Fibroblast of pulmonary artery (primary cell): ENCODE measurements at regions not wholly inside any gene's neighbourhood (a gene's known extent, or its start where the extent isn't known, plus 50 kb on each side); places are given as distances from the start of the nearest gene placed in this dataset.
A peak's percentile ranks its signal among the peaks of the same experiment; 100 is the strongest.

ENCODE experiments used
- DNase-seq: peaks from one replicate; pipeline ENCODE4 v3.0.0-alpha.2; 2010; ENCODE audit warnings: low read depth
- H3K4me3 ChIP-seq: replicated peaks from 2 replicates; pipeline ENCODE4 v1.5.1; 2011; ENCODE audit warnings: low read depth, mild to moderate bottlenecking, control low read depth, low read length, moderate library complexity
- CTCF ChIP-seq: IDR thresholded peaks from 2 replicates; pipeline ENCODE4 v1.5.1; 2011; ENCODE audit warnings: mild to moderate bottlenecking, control low read depth, low read length, inconsistent platforms; ENCODE audit errors: missing control alignments

- DNase-seq: peak; percentile 95
- H3K4me3 ChIP-seq: no peak overlapping the region
Measured at GRCh38 chr4:124334119-124334518, 378.4 kb downstream of the ANKRD50 start.

GRCh38 chr4:124337874-124338273 is 374.7 kb downstream of the ANKRD50 start:
- no peak overlapping the region for H3K4me3 ChIP-seq
- no peak for TF ChIP-seq CTCF
- DNase-seq: peak; percentile 28

More at GRCh38 chr4:124334119-124334518, 378.4 kb downstream of the ANKRD50 start:
- TF ChIP-seq CTCF: peak; percentile 62

GRCh38 chr4:124343661-124344171 is 368.8 kb downstream of the ANKRD50 start:
- TF ChIP-seq CTCF: no peak
- no peak overlapping the region for H3K4me3 ChIP-seq
- no peak for DNase-seq

GRCh38 chr4:124372916-124373315 is 339.6 kb downstream of the ANKRD50 start:
- no peak for DNase-seq
- H3K4me3 ChIP-seq: no peak overlapping the region
- TF ChIP-seq CTCF: no peak

DNA sequence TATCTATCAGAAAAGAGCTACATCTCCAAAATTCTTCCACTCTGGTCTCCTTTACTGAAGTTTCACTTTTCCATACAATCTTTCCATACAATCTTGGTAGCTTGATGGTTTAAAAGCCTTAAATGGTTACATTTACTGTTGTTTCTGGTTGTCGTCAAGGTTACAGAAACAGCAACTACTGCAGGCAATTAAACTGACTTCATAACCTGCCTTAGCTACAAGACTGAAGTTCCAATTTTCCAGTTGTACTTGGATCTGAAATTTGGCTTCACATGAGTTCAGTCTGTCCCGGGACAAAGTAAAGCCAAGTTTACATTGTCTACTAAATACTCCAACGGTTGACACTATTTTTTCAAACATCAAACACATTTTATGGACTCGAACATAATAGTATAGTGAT is 326.4 kb downstream of the ANKRD50 start:
- no peak overlapping the region for H3K4me3 ChIP-seq
- TF ChIP-seq CTCF: no peak
- DNase-seq: peak; percentile 26

- TF ChIP-seq CTCF: no peak
- H3K4me3 ChIP-seq: no peak overlapping the region
- no peak for DNase-seq
Measured at GRCh38 chr4:124386648-124387047, 325.9 kb downstream of the ANKRD50 start.

DNA sequence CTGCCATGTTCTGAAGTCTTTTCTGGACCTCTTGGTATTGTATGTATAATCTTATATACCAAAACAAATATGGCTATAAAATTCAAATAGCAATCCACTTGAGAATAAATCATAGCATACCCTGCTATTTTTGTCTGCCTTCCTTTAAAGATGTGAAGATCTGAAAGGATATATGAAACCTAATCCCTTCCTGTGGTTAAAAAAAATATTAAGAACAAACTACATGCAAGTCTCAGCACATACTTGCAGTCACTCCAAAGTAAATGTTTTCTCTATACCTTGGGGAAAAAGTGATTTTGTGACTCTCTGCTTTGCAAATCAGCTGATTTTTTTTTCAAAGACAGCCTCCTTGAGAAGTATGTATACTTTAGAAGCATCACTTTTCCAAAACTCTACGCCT is 322.9 kb downstream of the ANKRD50 start:
- H3K4me3 ChIP-seq: no peak overlapping the region
- no peak for DNase-seq
- no peak for TF ChIP-seq CTCF
